B cell (primary cell): ENCODE measurements at regions not wholly inside any gene's neighbourhood (a gene's known extent, or its start where the extent isn't known, plus 50 kb on each side); places are given as distances from the start of the nearest gene placed in this dataset.

Experiments used
- ATAC-seq: fragments of 200-7000 bp; cut with Tn5 transposase; one replicate; pipeline ENCODE4 v1.10.0; 2021; ENCODE audit warnings: low read depth, mild to moderate bottlenecking, moderate number of reproducible peaks, moderate library complexity
- CTCF ChIA-PET: fragments of 350-600 bp; sonication (Branson Sonifier 250); formaldehyde crosslinking; loops from one replicate; lab custom pipeline; 2021; ENCODE audit warnings: antibody characterized with exemption, inconsistent platforms; lab: Charles Lee
- POLR2A ChIA-PET: fragments of 350-600 bp; sonication (Branson Sonifier 250); formaldehyde crosslinking; loops from one replicate; lab custom pipeline; 2021; ENCODE audit warnings: antibody characterized with exemption; lab: Charles Lee
- DNase-seq: peaks from one replicate; pipeline ENCODE4 v3.0.0; 2013
- H2AFZ ChIP-seq: 2 replicates; pipeline ENCODE4 v1.6.1; 2012; ENCODE audit warnings: mild to moderate bottlenecking, low read depth, low read length; ENCODE audit not compliant: insufficient read depth, poor library complexity, severe bottlenecking
- H3K27ac ChIP-seq, 2 donors: 1 replicate in 1 of 2; 2 replicates in 1 of 2; pipeline ENCODE4 v1.5.1; 2012 to 2013; ENCODE audit warnings: low read length in 2 of 2, mild to moderate bottlenecking in 2 of 2, moderate library complexity in 1 of 2
- H3K27me3 ChIP-seq, 4 experiments: fragments of 200-600 bp in 1 of 4; sonication (generic) in 1 of 4; replicated peaks in 1 of 4; 1 replicate in 2 of 4; 2 replicates in 2 of 4; pipeline versions ENCODE4 v1.6.1 to v1.7.0; 2013 to 2016; ENCODE audit warnings: low read length in 3 of 4, mild to moderate bottlenecking in 2 of 4, mixed read lengths in 1 of 4, moderate library complexity in 1 of 4; ENCODE audit not compliant: insufficient read depth in 4 of 4, control insufficient read depth in 3 of 4; ENCODE audit errors: control extremely low read depth in 1 of 4
- H3K36me3 ChIP-seq, 2 experiments: replicated peaks in 1 of 2; 1 replicate in 1 of 2; 2 replicates in 1 of 2; pipeline versions ENCODE4 v1.6.1 to v1.7.1; 2013; ENCODE audit warnings: low read length in 1 of 2; ENCODE audit not compliant: insufficient read depth in 2 of 2, control insufficient read depth in 1 of 2; ENCODE audit errors: control extremely low read depth in 1 of 2, extremely low read depth in 1 of 2
- H3K4me1 ChIP-seq, 2 donors: fragments of 200-600 bp in 1 of 2; sonication (generic) in 1 of 2; 1 replicate in 1 of 2; 2 replicates in 1 of 2; pipeline versions ENCODE4 v1.5.1 to v1.6.1; 2013 to 2017; ENCODE audit warnings: low read length in 2 of 2; ENCODE audit not compliant: control insufficient read depth in 2 of 2, insufficient read depth in 2 of 2
- H3K4me2 ChIP-seq: replicated peaks from 2 replicates; pipeline ENCODE3; 2012; ENCODE audit warnings: mild to moderate bottlenecking, low read depth, low read length; ENCODE audit not compliant: poor library complexity, severe bottlenecking
- H3K4me3 ChIP-seq, 5 experiments: fragments of 200-600 bp in 1 of 5; sonication (generic) in 1 of 5; 1 replicate in 3 of 5; 2 replicates in 2 of 5; pipeline versions ENCODE4 v1.5.1 to v1.7.0; 2011 to 2016; ENCODE audit warnings: low read length in 4 of 5, mild to moderate bottlenecking in 4 of 5, low read depth in 2 of 5, control low read depth in 1 of 5, moderate library complexity in 1 of 5; ENCODE audit not compliant: insufficient read depth in 1 of 5; ENCODE audit errors: control extremely low read depth in 1 of 5, extremely low read depth in 1 of 5
- H3K79me2 ChIP-seq: fragments of 200-600 bp; sonication (generic); one replicate; pipeline ENCODE4 v1.6.0; 2016; ENCODE audit warnings: low read length; ENCODE audit not compliant: control insufficient read depth, insufficient read depth
- H3K9ac ChIP-seq: fragments of 200-600 bp; sonication (generic); 2 replicates; pipeline ENCODE4 v1.6.1; 2017; ENCODE audit warnings: mild to moderate bottlenecking, low read length, moderate library complexity
- H3K9me3 ChIP-seq, 3 donors: one replicate each; pipeline versions ENCODE4 v1.6.1 to v1.7.1; 2013; ENCODE audit warnings: low read length in 2 of 3; ENCODE audit not compliant: control insufficient read depth in 2 of 3, insufficient read depth in 1 of 3; ENCODE audit errors: control extremely low read depth in 1 of 3
- H4K20me1 ChIP-seq: 2 replicates; pipeline ENCODE4 v1.6.0; 2012; ENCODE audit warnings: mild to moderate bottlenecking, low read length; ENCODE audit not compliant: insufficient read depth, control insufficient read depth, poor library complexity, severe bottlenecking
- H3K27ac Mint-ChIP-seq: one replicate; pipeline ENCODE4 v1.8.0; 2021; ENCODE audit warnings: mixed read lengths
- H3K27me3 Mint-ChIP-seq: one replicate; pipeline ENCODE4 v1.8.0; 2021; ENCODE audit warnings: mixed read lengths
- H3K4me1 Mint-ChIP-seq: one replicate; pipeline ENCODE4 v1.8.0; 2021; ENCODE audit warnings: mixed read lengths
- H3K4me3 Mint-ChIP-seq: one replicate; pipeline ENCODE4 v1.8.0; 2021; ENCODE audit warnings: mixed read lengths
- H3K9me3 Mint-ChIP-seq: one replicate; pipeline ENCODE4 v1.8.0; 2022; ENCODE audit warnings: mixed read lengths; ENCODE audit not compliant: insufficient read depth
- CTCF ChIP-seq: fragments of 200-600 bp; IDR thresholded peaks from one replicate; pipeline ENCODE4 v1.8.0; 2022; ENCODE audit warnings: antibody characterized with exemption, mild to moderate bottlenecking
- EZH2 ChIP-seq: IDR thresholded peaks from 2 replicates; pipeline ENCODE4 v1.6.1; 2012; ENCODE audit warnings: borderline replicate concordance, low read depth, mild to moderate bottlenecking, moderate library complexity, low read length; ENCODE audit not compliant: insufficient read depth, poor library complexity, severe bottlenecking
- WGBS: methylation state at CpG from one replicate; pipeline ENCODE4 v1.1.5; 2013; ENCODE audit warnings: missing lambda C conversion rate; ENCODE audit not compliant: insufficient coverage; 5-methylcytosine and 5-hydroxymethylcytosine counted together
- intact Hi-C: fragments of 100-400 bp; cut with micrococcal nuclease; formaldehyde crosslinking; loops from one replicate; pipeline ENCODE4 v1.10.0; 2022

- Histone ChIP-seq H3K79me2 (no peaks in the 10 kb centered on the region), H2AFZ (no peak overlapping the region), H3K4me1 (no peaks in the 10 kb centered on the region), H3K27ac (no peak overlapping the region), H3K9ac (no peak overlapping the region), H3K9me3 (peaks cover 0 to 3% (median 2%) of the 10 kb centered on the region in 3 donors), H3K4me3 (no peak overlapping the region), H3K27me3 (peaks cover 0 to 10% (median 0%) of the 10 kb centered on the region in 4 experiments), H4K20me1 (no peaks in the 10 kb centered on the region), H3K36me3 (no peaks in the 10 kb centered on the region), H3K4me2 (no peak overlapping the region)
- TF ChIP-seq CTCF (no peak), EZH2 (no peak)
- H3K9me3 Mint-ChIP-seq, result peaks cover 3% of the 10 kb centered on the region
- DNase-seq (no peak), ATAC-seq (no peak)
- WGBS, result 84% methylated on average over 2 of the region's 3 CpGs
- no peaks in the 10 kb centered on the region for H3K4me1 Mint-ChIP-seq
- no peak overlapping the region for H3K27ac Mint-ChIP-seq
- H3K27me3 Mint-ChIP-seq, result peaks cover 29% of the 10 kb centered on the region
- ChIA-PET POLR2A (no interaction called here), CTCF (no interaction called here)
- intact Hi-C loops, result no loop called here
- no peak overlapping the region for H3K4me3 Mint-ChIP-seq
These were observed 100.1 kb upstream of the SLC6A11 start for GRCh38 chr3:10715886-10716285.

GRCh38 chr3:10716964-10717363, 99.1 kb upstream of the SLC6A11 start:
- H3K27me3 ChIP-seq, result peaks cover 0 to 11% (median 0%) of the 10 kb centered on the region in 4 experiments
- no peak overlapping the region for H3K27ac ChIP-seq
- no peaks in the 10 kb centered on the region for H3K4me1 Mint-ChIP-seq
- no peak overlapping the region for H2AFZ ChIP-seq
- no peak overlapping the region for H3K4me3 ChIP-seq
- peaks cover 3% of the 10 kb centered on the region for H3K9me3 Mint-ChIP-seq
- no peaks in the 10 kb centered on the region for H4K20me1 ChIP-seq
- TF ChIP-seq CTCF, result no peak
- no peak for TF ChIP-seq EZH2
- no peaks in the 10 kb centered on the region for H3K79me2 ChIP-seq
- H3K4me2 ChIP-seq, result no peak overlapping the region
- H3K27ac Mint-ChIP-seq, result no peak overlapping the region
- ChIA-PET POLR2A (no interaction called here), CTCF (no interaction called here)
- H3K27me3 Mint-ChIP-seq, result peaks cover 34% of the 10 kb centered on the region
- no peak overlapping the region for H3K9ac ChIP-seq
- peaks cover 0 to 3% (median 2%) of the 10 kb centered on the region in 3 donors for H3K9me3 ChIP-seq
- no peaks in the 10 kb centered on the region for H3K4me1 ChIP-seq
- DNase-seq (no peak), ATAC-seq (no peak)
- H3K4me3 Mint-ChIP-seq, result no peak overlapping the region
- intact Hi-C loops, result no loop called here
- no peaks in the 10 kb centered on the region for H3K36me3 ChIP-seq
- 90% methylated on average over 3 of the region's 8 CpGs for WGBS
